Duodenal mucosa (tissue), 2 donors: ENCODE measurements at regions not wholly inside any gene's neighbourhood (a gene's known extent, or its start where the extent isn't known, plus 50 kb on each side); places are given as distances from the start of the nearest gene placed in this dataset.

Experiments
- H3K27ac ChIP-seq: one replicate; pipeline ENCODE4 v1.7.0; 2013; ENCODE audit warnings: low read depth, low read length
- H3K27me3 ChIP-seq, 2 donors: one replicate each; pipeline ENCODE4 v1.7.0; 2013; ENCODE audit warnings: low read length in 2 of 2, control low read depth in 1 of 2; ENCODE audit not compliant: insufficient read depth in 2 of 2, control insufficient read depth in 1 of 2
- H3K36me3 ChIP-seq, 2 donors: one replicate each; pipeline ENCODE4 v1.7.0; 2013; ENCODE audit warnings: low read length in 2 of 2, control low read depth in 1 of 2; ENCODE audit not compliant: insufficient read depth in 2 of 2, control insufficient read depth in 1 of 2
- H3K4me1 ChIP-seq, 2 donors: one replicate each; pipeline ENCODE4 v1.7.0; 2013; ENCODE audit warnings: low read length in 2 of 2, control low read depth in 1 of 2; ENCODE audit not compliant: insufficient read depth in 2 of 2, control insufficient read depth in 1 of 2
- H3K4me3 ChIP-seq, 2 donors: one replicate each; pipeline ENCODE4 v1.7.0; 2013; ENCODE audit warnings: low read length in 2 of 2, low read depth in 1 of 2
- H3K9ac ChIP-seq, 2 donors: one replicate each; pipeline ENCODE4 v1.7.0; 2013; ENCODE audit warnings: low read length in 2 of 2, low read depth in 1 of 2
- H3K9me3 ChIP-seq, 2 donors: one replicate each; pipeline ENCODE4 v1.7.0; 2013; ENCODE audit warnings: low read length in 2 of 2, control low read depth in 1 of 2; ENCODE audit not compliant: control insufficient read depth in 1 of 2

GRCh38 chr13:97700306-97700848 lies 253.1 kb upstream of the IPO5 start:
- Histone ChIP-seq H3K4me1 (no peaks in the 10 kb centered on the region), H3K9ac (no peak overlapping the region), H3K36me3 (no peaks in the 10 kb centered on the region), H3K27me3 (no peaks in the 10 kb centered on the region), H3K27ac (no peak overlapping the region), H3K9me3 (no peaks in the 10 kb centered on the region), H3K4me3 (no peak overlapping the region)

- Histone ChIP-seq H3K9me3 (no peaks in the 10 kb centered on the region), H3K27me3 (no peaks in the 10 kb centered on the region), H3K4me3 (no peak overlapping the region), H3K4me1 (no peaks in the 10 kb centered on the region), H3K9ac (no peak overlapping the region), H3K36me3 (no peaks in the 10 kb centered on the region), H3K27ac (no peak overlapping the region)
These were observed 250.9 kb upstream of the IPO5 start for GRCh38 chr13:97702614-97703013.

GRCh38 chr13:97710797-97711196 lies 242.7 kb upstream of the IPO5 start:
- H3K27ac ChIP-seq: no peak overlapping the region
- H3K36me3 ChIP-seq: no peaks in the 10 kb centered on the region
- H3K4me3 ChIP-seq: no peak overlapping the region
- no peaks in the 10 kb centered on the region for H3K27me3 ChIP-seq
- H3K4me1 ChIP-seq: no peaks in the 10 kb centered on the region
- no peaks in the 10 kb centered on the region for H3K9me3 ChIP-seq
- H3K9ac ChIP-seq: no peak overlapping the region

GRCh38 chr13:97712770-97713169 lies 240.7 kb upstream of the IPO5 start:
- H3K27ac ChIP-seq: no peak overlapping the region
- H3K9ac ChIP-seq: no peak overlapping the region
- no peaks in the 10 kb centered on the region for H3K36me3 ChIP-seq
- H3K4me3 ChIP-seq: no peak overlapping the region
- no peaks in the 10 kb centered on the region for H3K9me3 ChIP-seq
- no peaks in the 10 kb centered on the region for H3K27me3 ChIP-seq
- H3K4me1 ChIP-seq: no peaks in the 10 kb centered on the region

GRCh38 chr13:97715763-97716162 lies 237.7 kb upstream of the IPO5 start:
- no peaks in the 10 kb centered on the region for H3K9me3 ChIP-seq
- H3K4me1 ChIP-seq: no peaks in the 10 kb centered on the region
- no peak overlapping the region for H3K9ac ChIP-seq
- no peak overlapping the region for H3K27ac ChIP-seq
- H3K27me3 ChIP-seq: no peaks in the 10 kb centered on the region
- no peaks in the 10 kb centered on the region for H3K36me3 ChIP-seq
- no peak overlapping the region for H3K4me3 ChIP-seq

- no peaks in the 10 kb centered on the region for H3K36me3 ChIP-seq
- H3K4me3 ChIP-seq: no peak overlapping the region
These were observed 236.7 kb upstream of the IPO5 start for GRCh38 chr13:97716746-97717145.

GRCh38 chr13:97719736-97720135 lies 233.7 kb upstream of the IPO5 start:
- Histone ChIP-seq H3K27me3 (no peaks in the 10 kb centered on the region), H3K36me3 (no peaks in the 10 kb centered on the region), H3K9ac (no peak overlapping the region), H3K9me3 (no peaks in the 10 kb centered on the region), H3K27ac (no peak overlapping the region), H3K4me1 (no peaks in the 10 kb centered on the region), H3K4me3 (no peak overlapping the region)

More at GRCh38 chr13:97716746-97717145, 236.7 kb upstream of the IPO5 start:
- H3K9ac ChIP-seq: no peak overlapping the region
- no peaks in the 10 kb centered on the region for H3K9me3 ChIP-seq
- no peak overlapping the region for H3K27ac ChIP-seq
- H3K27me3 ChIP-seq: no peaks in the 10 kb centered on the region
- no peaks in the 10 kb centered on the region for H3K4me1 ChIP-seq

- H3K36me3 ChIP-seq: no peaks in the 10 kb centered on the region
- no peaks in the 10 kb centered on the region for H3K9me3 ChIP-seq
- H3K27me3 ChIP-seq: no peaks in the 10 kb centered on the region
- no peak overlapping the region for H3K4me3 ChIP-seq
- no peak overlapping the region for H3K9ac ChIP-seq
- H3K4me1 ChIP-seq: no peaks in the 10 kb centered on the region
- no peak overlapping the region for H3K27ac ChIP-seq
These were observed 232.6 kb upstream of the IPO5 start for GRCh38 chr13:97720896-97721295.

GRCh38 chr13:97723655-97724054 lies 229.8 kb upstream of the IPO5 start:
- Histone ChIP-seq H3K4me3 (no peak overlapping the region), H3K36me3 (no peaks in the 10 kb centered on the region), H3K9me3 (no peaks in the 10 kb centered on the region), H3K4me1 (no peaks in the 10 kb centered on the region), H3K27ac (no peak overlapping the region), H3K27me3 (no peaks in the 10 kb centered on the region), H3K9ac (no peak overlapping the region)

- Histone ChIP-seq H3K27ac (no peak overlapping the region), H3K36me3 (no peaks in the 10 kb centered on the region), H3K27me3 (no peaks in the 10 kb centered on the region)
These were observed 229.0 kb upstream of the IPO5 start for GRCh38 chr13:97724450-97724849.

More at GRCh38 chr13:97724450-97724849, 229.0 kb upstream of the IPO5 start:
- no peaks in the 10 kb centered on the region for H3K4me1 ChIP-seq
- H3K4me3 ChIP-seq: no peak overlapping the region
- no peak overlapping the region for H3K9ac ChIP-seq
- no peaks in the 10 kb centered on the region for H3K9me3 ChIP-seq
